Right lobe of liver (tissue), 4 donors: ENCODE measurements at regions not wholly inside any gene's neighbourhood (a gene's known extent, or its start where the extent isn't known, plus 50 kb on each side); places are given as distances from the start of the nearest gene placed in this dataset.

Experiments used
- CTCF ChIP-seq, 4 donors: fragments of 200-600 bp in 3 of 4; fragments of 450-650 bp in 1 of 4; IDR thresholded peaks; one replicate each; pipeline versions ENCODE4 v1.5.1 to v1.8.0; 2016 to 2022; ENCODE audit warnings: antibody characterized with exemption in 4 of 4, mild to moderate bottlenecking in 2 of 4
- POLR2A ChIP-seq: fragments of 450-650 bp; IDR thresholded peaks from one replicate; pipeline ENCODE4 v1.6.1; 2017; ENCODE audit warnings: antibody characterized with exemption, mild to moderate bottlenecking
- donor health status: DM: no; HTN: no; CAD: no.
- donor health status: DM: no; HTN: no; CAD: no.
- donor health status: DM: no; HTN: yes; CAD: no.

GRCh38 chr17:13099089-13099735, 81.4 kb upstream of the ELAC2 start:
- TF ChIP-seq CTCF (IDR thresholded peaks at IDR 0.05) (no peak), POLR2A (no peak)
